ENCODE measurements at regions not wholly inside any gene's neighbourhood (a gene's known extent, or its start where the extent isn't known, plus 50 kb on each side); places are given as distances from the start of the nearest gene placed in this dataset.

DNA sequence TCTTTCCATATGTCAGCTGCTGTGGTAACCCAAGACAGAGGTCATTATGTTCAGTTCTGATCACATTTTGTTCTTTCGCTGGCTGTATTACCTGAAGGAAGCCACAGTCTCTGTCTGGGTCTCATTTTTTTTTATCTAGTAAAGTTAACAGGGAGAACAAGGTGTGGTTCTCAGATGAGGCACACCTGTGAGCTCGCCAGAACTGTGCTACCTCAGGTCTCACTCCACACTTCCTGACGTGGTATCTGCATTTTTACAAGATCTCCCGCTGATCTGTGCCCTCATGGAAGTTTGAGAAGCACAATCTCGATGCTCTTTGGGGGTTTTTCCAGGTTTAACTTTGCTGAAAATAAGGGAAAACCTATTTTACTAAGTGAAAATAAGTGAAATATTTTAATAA, 169.5 kb upstream of the CENPW start:
- H4K8ac ChIP-seq (ENCODE audit: extremely low read depth, insufficient read depth, low read length): no peak overlapping the region
- no peak overlapping the region for H4K5ac ChIP-seq (ENCODE audit: insufficient read length, low read depth, low read length)
- H2BK12ac ChIP-seq (ENCODE audit: low read depth, low read length): no peak overlapping the region
- H3K9ac ChIP-seq (replicated peaks in 1 of 4; ENCODE audit: extremely low read depth in 1 of 4, low read depth in 3 of 4, low read length in 3 of 4): no peak overlapping the region
- H3K36me3 ChIP-seq (ENCODE audit: control insufficient read depth in 2 of 4, insufficient read depth in 4 of 4, low read length in 3 of 4): no peaks in the 10 kb centered on the region
- FAIRE-seq (no peak), DNase-seq (ENCODE audit: low read depth in 1 of 2, low spot score in 2 of 2) (no peak)
- no peak overlapping the region for H2BK20ac ChIP-seq (ENCODE audit: low read length)
- H3K4me1 ChIP-seq (replicated peaks in 1 of 4; ENCODE audit: control insufficient read depth in 3 of 4, insufficient read depth in 4 of 4, low read length in 3 of 4): peaks cover 0 to 3% (median 0%) of the 10 kb centered on the region in 4 experiments; a peak in 1 of 7 replicates
- H3K14ac ChIP-seq (ENCODE audit: insufficient read length): no peak overlapping the region
- H3K18ac ChIP-seq (ENCODE audit: extremely low read depth, low read length): no peak overlapping the region
- H3K23ac ChIP-seq (ENCODE audit: insufficient read length): no peak overlapping the region
- H2AFZ ChIP-seq (ENCODE audit: low read length): peak overlapping the region; percentile 52; the same call in 1 of the 2 replicates
- H3K9me3 ChIP-seq (ENCODE audit: insufficient read depth in 2 of 2, low read depth in 1 of 2, low read length in 1 of 2): no peaks in the 10 kb centered on the region
- H3K79me1 ChIP-seq (ENCODE audit: low read depth, low read length): no peaks in the 10 kb centered on the region
- ChIA-PET CTCF (ENCODE audit: partially characterized antibody) (interaction anchor here (0.7 to 4.5 kb wide), 10 partner anchors 22 to 635 kb away, joined by 3 to 14 read pairs (median 3); no protein-coding TSS in a partner anchor), POLR2A (ENCODE audit: partially characterized antibody) (no interaction called here)
- WGBS, 2 experiments (ENCODE audit: extremely low coverage in 1 of 2, insufficient coverage in 1 of 2, insufficient read length in 1 of 2, insufficient replicate concordance in 2 of 2, low coverage in 1 of 2, low lambda C conversion rate in 2 of 2, missing lambda C conversion rate in 1 of 2): 79% methylated on average over 5 of the region's 5 CpGs; no CpG with 5 or more reads in 1 of the 2 experiments
- H3K4me2 ChIP-seq (ENCODE audit: insufficient read depth in 1 of 2, low read depth in 2 of 2, low read length in 2 of 2): no peak overlapping the region
- no peak overlapping the region for H2BK15ac ChIP-seq (ENCODE audit: low read length)
- H3K4me3 ChIP-seq (ENCODE audit: extremely low read depth in 1 of 4, insufficient read depth in 2 of 4, low read depth in 3 of 4, low read length in 4 of 4): no peak overlapping the region
- H3K79me2 ChIP-seq (ENCODE audit: control insufficient read depth in 1 of 2, insufficient read depth in 2 of 2, low read length in 2 of 2): no peaks in the 10 kb centered on the region
- H3K4ac ChIP-seq (replicated peaks; ENCODE audit: insufficient read length, low read depth, low read length): no peak overlapping the region
- H2BK5ac ChIP-seq (ENCODE audit: low read depth, low read length): no peak overlapping the region
- no peaks in the 10 kb centered on the region for H4K20me1 ChIP-seq (replicated peaks in 1 of 2; ENCODE audit: control insufficient read depth in 1 of 2, insufficient read depth in 2 of 2, low read length in 2 of 2)
- no peaks in the 10 kb centered on the region for H3K27me3 ChIP-seq (replicated peaks in 1 of 4; ENCODE audit: control insufficient read depth in 3 of 4, extremely low read depth in 1 of 4, insufficient read depth in 3 of 4, low read length in 3 of 4)
- no peak overlapping the region for H2BK120ac ChIP-seq (replicated peaks; ENCODE audit: low read depth, low read length)
- no peaks in the 10 kb centered on the region for H3K23me2 ChIP-seq (ENCODE audit: low read depth, low read length)
- no peak overlapping the region for H3K56ac ChIP-seq (replicated peaks; ENCODE audit: insufficient read length, low read depth, low read length)
- TF ChIP-seq TAF1 (IDR thresholded peaks at IDR 0.05; ENCODE audit: low read depth, low read length) (no peak), CHD2 (IDR thresholded peaks at IDR 0.05; ENCODE audit: low read length) (no peak), SP1 (IDR thresholded peaks at IDR 0.05; ENCODE audit: low read depth, low read length) (no peak), RBBP5 (IDR thresholded peaks at IDR 0.05; ENCODE audit: borderline replicate concordance, low read depth, low read length) (no peak), SP4 (IDR thresholded peaks at IDR 0.05; ENCODE audit: low read length) (no peak)
- no peak overlapping the region for H3K27ac ChIP-seq (ENCODE audit: low read depth, low read length)
- H2AK5ac ChIP-seq (ENCODE audit: low read depth, low read length): no peak overlapping the region
- H4K91ac ChIP-seq (replicated peaks; ENCODE audit: insufficient read length, low read length): no peak overlapping the region

All from H1 (cell line).